CD14-positive monocyte (primary cell): ENCODE measurements at regions not wholly inside any gene's neighbourhood (a gene's known extent, or its start where the extent isn't known, plus 50 kb on each side); places are given as distances from the start of the nearest gene placed in this dataset.
A peak's percentile ranks its signal among the peaks of the same experiment; 100 is the strongest.

ENCODE experiments used
- DNase-seq, 3 donors: peaks; one replicate each; pipeline ENCODE4 v3.0.0-alpha.2; 2011 to 2022
- H2AFZ ChIP-seq: 2 replicates; pipeline ENCODE4 v1.6.0; 2012; ENCODE audit warnings: mild to moderate bottlenecking, low read depth, low read length, inconsistent platforms; ENCODE audit not compliant: insufficient read depth, poor library complexity, severe bottlenecking
- H3K27ac ChIP-seq, 2 donors: 1 replicate in 1 of 2; 2 replicates in 1 of 2; pipeline ENCODE4 v1.5.1; 2012 to 2013; ENCODE audit warnings: low read length in 2 of 2, control low read depth in 1 of 2, inconsistent platforms in 1 of 2, low read depth in 1 of 2, mild to moderate bottlenecking in 1 of 2
- H3K27me3 ChIP-seq, 2 donors: one replicate each; pipeline versions ENCODE4 v1.6.0 to v1.6.1; 2011 to 2013; ENCODE audit warnings: low read length in 2 of 2; ENCODE audit not compliant: control insufficient read depth in 2 of 2, insufficient read depth in 2 of 2
- H3K36me3 ChIP-seq, 2 donors: replicated peaks in 1 of 2; 1 replicate in 1 of 2; 2 replicates in 1 of 2; pipeline versions ENCODE4 v1.5.1 to v1.6.1; 2012 to 2013; ENCODE audit warnings: low read length in 2 of 2, control low read depth in 1 of 2, inconsistent platforms in 1 of 2, mild to moderate bottlenecking in 1 of 2; ENCODE audit not compliant: insufficient read depth in 2 of 2, control insufficient read depth in 1 of 2
- H3K4me1 ChIP-seq, 2 donors: 1 replicate in 1 of 2; 2 replicates in 1 of 2; pipeline versions ENCODE4 v1.5.1 to v1.6.1; 2012 to 2013; ENCODE audit warnings: low read length in 2 of 2, control low read depth in 1 of 2, inconsistent platforms in 1 of 2, mild to moderate bottlenecking in 1 of 2, moderate library complexity in 1 of 2; ENCODE audit not compliant: insufficient read depth in 2 of 2, control insufficient read depth in 1 of 2
- H3K4me2 ChIP-seq: replicated peaks from 2 replicates; pipeline ENCODE3; 2012; ENCODE audit warnings: low read length, moderate library complexity, mild to moderate bottlenecking; ENCODE audit not compliant: poor library complexity, severe bottlenecking; ENCODE audit errors: extremely low read depth
- H3K4me3 ChIP-seq, 3 experiments: fragments of 200-600 bp in 1 of 3; sonication (generic) in 1 of 3; replicated peaks in 1 of 3; 1 replicate in 2 of 3; 2 replicates in 1 of 3; pipeline ENCODE4 v1.5.1; 2011 to 2013; ENCODE audit warnings: low read length in 3 of 3, mild to moderate bottlenecking in 3 of 3, control low read depth in 2 of 3, low read depth in 2 of 3, inconsistent platforms in 1 of 3, moderate library complexity in 1 of 3
- H3K79me2 ChIP-seq: 2 replicates; pipeline ENCODE4 v1.6.0; 2012; ENCODE audit warnings: mild to moderate bottlenecking, control low read depth, inconsistent platforms, low read length, moderate library complexity; ENCODE audit not compliant: insufficient read depth
- H3K9ac ChIP-seq: 2 replicates; pipeline ENCODE4 v1.6.0; 2017; ENCODE audit warnings: low read length, mild to moderate bottlenecking; ENCODE audit not compliant: insufficient read depth, poor library complexity, severe bottlenecking
- H3K9me3 ChIP-seq, 2 donors: replicated peaks in 1 of 2; 1 replicate in 1 of 2; 2 replicates in 1 of 2; pipeline versions ENCODE4 v1.5.1 to v1.6.1; 2012 to 2013; ENCODE audit warnings: low read length in 2 of 2, control low read depth in 1 of 2; ENCODE audit not compliant: control insufficient read depth in 1 of 2, insufficient read depth in 1 of 2
- H4K20me1 ChIP-seq: 2 replicates; pipeline ENCODE4 v1.6.0; 2012; ENCODE audit warnings: mild to moderate bottlenecking, low read length, control low read depth, moderate library complexity; ENCODE audit not compliant: insufficient read depth
- H3K27ac Mint-ChIP-seq, 7 donors: one replicate each; pipeline ENCODE4 v1.8.0; 2020; ENCODE audit warnings: mild to moderate bottlenecking in 7 of 7, mixed read lengths in 7 of 7, moderate library complexity in 6 of 7, inconsistent platforms in 2 of 7
- H3K27me3 Mint-ChIP-seq, 3 donors: one replicate each; pipeline ENCODE4 v1.8.0; 2021 to 2022; ENCODE audit warnings: low read depth in 3 of 3, mild to moderate bottlenecking in 3 of 3, mixed read lengths in 3 of 3, moderate library complexity in 3 of 3, inconsistent platforms in 1 of 3
- H3K36me3 Mint-ChIP-seq, 2 donors: one replicate each; pipeline ENCODE4 v1.8.0; 2020; ENCODE audit warnings: mixed read lengths in 2 of 2, inconsistent platforms in 1 of 2, mild to moderate bottlenecking in 1 of 2
- H3K4me1 Mint-ChIP-seq: one replicate; pipeline ENCODE4 v1.8.0; 2020; ENCODE audit warnings: mild to moderate bottlenecking, mixed read lengths
- H3K4me3 Mint-ChIP-seq, 2 donors: one replicate each; pipeline ENCODE4 v1.8.0; 2020; ENCODE audit warnings: mild to moderate bottlenecking in 2 of 2, mixed read lengths in 2 of 2, moderate library complexity in 1 of 2
- H3K9me3 Mint-ChIP-seq, 7 donors: one replicate each; pipeline ENCODE4 v1.8.0; 2020 to 2022; ENCODE audit warnings: mixed read lengths in 7 of 7, mild to moderate bottlenecking in 6 of 7, moderate library complexity in 6 of 7, inconsistent platforms in 2 of 7
- WGBS: methylation state at CpG from one replicate; pipeline ENCODE4 v1.1.5; 2013; ENCODE audit warnings: missing lambda C conversion rate; ENCODE audit not compliant: insufficient coverage; 5-methylcytosine and 5-hydroxymethylcytosine counted together
- intact Hi-C, 2 donors: fragments of 100-400 bp; cut with micrococcal nuclease; formaldehyde crosslinking; loops; one replicate each; pipeline versions ENCODE4 v1.15.0 to v1.15.1; 2023
- TF ChIP-seq, protein P1 (sequence below): fragments of 200-600 bp; IDR thresholded peaks from one replicate; pipeline ENCODE4 v1.8.0; 2022; ENCODE audit warnings: antibody characterized with exemption, mild to moderate bottlenecking

DNA sequence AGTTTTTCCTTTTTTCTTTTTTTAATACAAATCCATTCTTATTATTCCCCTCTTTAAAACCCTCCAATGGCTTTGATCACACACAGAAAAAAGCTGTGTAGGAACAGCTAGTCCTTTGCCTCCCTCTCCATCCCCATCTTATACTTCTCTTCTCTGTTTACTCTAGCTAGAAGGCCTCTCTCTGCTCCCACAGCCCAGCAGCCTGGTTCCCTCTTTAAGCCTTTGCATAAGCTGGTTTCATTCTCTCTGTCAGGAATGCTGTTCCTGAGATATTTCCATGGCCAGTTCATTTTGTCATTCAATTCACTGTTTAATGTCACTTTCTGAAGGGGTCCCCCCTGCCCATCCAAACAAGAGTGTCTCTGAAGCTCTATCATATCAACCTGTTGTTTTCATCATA, 143.3 kb upstream of the ST6GALNAC5 start:
- H3K9me3 ChIP-seq, result no peaks in the 10 kb centered on the region
- H3K36me3 Mint-ChIP-seq, result no peaks in the 10 kb centered on the region
- no peak for DNase-seq
- H3K79me2 ChIP-seq, result no peaks in the 10 kb centered on the region
- no peak overlapping the region for H3K27ac Mint-ChIP-seq
- no peaks in the 10 kb centered on the region for H3K36me3 ChIP-seq
- peak overlapping the region in 1 of 2 donors; percentile 8 for H3K4me3 Mint-ChIP-seq
- TF ChIP-seq, protein P1, sequence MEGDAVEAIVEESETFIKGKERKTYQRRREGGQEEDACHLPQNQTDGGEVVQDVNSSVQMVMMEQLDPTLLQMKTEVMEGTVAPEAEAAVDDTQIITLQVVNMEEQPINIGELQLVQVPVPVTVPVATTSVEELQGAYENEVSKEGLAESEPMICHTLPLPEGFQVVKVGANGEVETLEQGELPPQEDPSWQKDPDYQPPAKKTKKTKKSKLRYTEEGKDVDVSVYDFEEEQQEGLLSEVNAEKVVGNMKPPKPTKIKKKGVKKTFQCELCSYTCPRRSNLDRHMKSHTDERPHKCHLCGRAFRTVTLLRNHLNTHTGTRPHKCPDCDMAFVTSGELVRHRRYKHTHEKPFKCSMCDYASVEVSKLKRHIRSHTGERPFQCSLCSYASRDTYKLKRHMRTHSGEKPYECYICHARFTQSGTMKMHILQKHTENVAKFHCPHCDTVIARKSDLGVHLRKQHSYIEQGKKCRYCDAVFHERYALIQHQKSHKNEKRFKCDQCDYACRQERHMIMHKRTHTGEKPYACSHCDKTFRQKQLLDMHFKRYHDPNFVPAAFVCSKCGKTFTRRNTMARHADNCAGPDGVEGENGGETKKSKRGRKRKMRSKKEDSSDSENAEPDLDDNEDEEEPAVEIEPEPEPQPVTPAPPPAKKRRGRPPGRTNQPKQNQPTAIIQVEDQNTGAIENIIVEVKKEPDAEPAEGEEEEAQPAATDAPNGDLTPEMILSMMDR, result no peak
- H3K4me1 Mint-ChIP-seq, result no peaks in the 10 kb centered on the region
- H3K4me3 ChIP-seq, result no peak overlapping the region
- no peaks in the 10 kb centered on the region for H3K4me1 ChIP-seq
- peaks cover 0 to 3% (median 2%) of the 10 kb centered on the region in 3 donors for H3K27me3 Mint-ChIP-seq
- peaks cover 0 to 3% (median 0%) of the 10 kb centered on the region in 7 donors for H3K9me3 Mint-ChIP-seq
- no peaks in the 10 kb centered on the region for H3K27me3 ChIP-seq
- H3K4me2 ChIP-seq, result no peak overlapping the region
- intact Hi-C loops, result no loop called here
- H4K20me1 ChIP-seq, result no peaks in the 10 kb centered on the region
- H2AFZ ChIP-seq, result no peak overlapping the region
- no peak overlapping the region for H3K27ac ChIP-seq
- H3K9ac ChIP-seq, result no peak overlapping the region

DNA sequence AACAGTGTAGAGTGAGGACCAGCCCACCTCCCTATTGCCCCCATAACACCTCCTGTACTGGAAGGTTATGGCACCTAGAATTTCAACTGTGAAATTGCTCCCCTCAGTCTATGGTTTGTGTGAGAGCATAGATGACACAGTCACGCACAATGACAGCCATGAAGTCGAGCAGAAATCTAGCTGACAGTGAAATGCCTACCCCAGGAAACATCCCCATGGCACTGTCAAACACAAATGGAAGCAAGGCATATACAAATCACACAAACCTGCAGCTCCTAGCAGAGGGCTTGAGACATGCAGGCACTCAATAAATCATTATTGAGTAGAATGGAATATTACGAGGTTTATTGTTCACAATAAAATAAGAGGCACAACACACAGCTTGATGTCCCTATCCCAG, 142.5 kb upstream of the ST6GALNAC5 start:
- H3K36me3 ChIP-seq, result no peaks in the 10 kb centered on the region
- no peak overlapping the region for H3K9ac ChIP-seq
- H3K4me2 ChIP-seq, result no peak overlapping the region
- H3K27ac ChIP-seq, result no peak overlapping the region
- H3K27me3 ChIP-seq, result no peaks in the 10 kb centered on the region
- no peaks in the 10 kb centered on the region for H3K9me3 ChIP-seq
- H3K36me3 Mint-ChIP-seq, result no peaks in the 10 kb centered on the region
- intact Hi-C loops, result no loop called here
- H3K4me3 Mint-ChIP-seq, result no peak overlapping the region
- no peaks in the 10 kb centered on the region for H3K4me1 ChIP-seq
- no peaks in the 10 kb centered on the region for H4K20me1 ChIP-seq
- H3K9me3 Mint-ChIP-seq, result peaks cover 0 to 3% (median 0%) of the 10 kb centered on the region in 7 donors
- no peak overlapping the region for H3K27ac Mint-ChIP-seq
- H3K27me3 Mint-ChIP-seq, result peaks cover 0 to 3% (median 2%) of the 10 kb centered on the region in 3 donors
- no peak overlapping the region for H3K4me3 ChIP-seq
- no peaks in the 10 kb centered on the region for H3K4me1 Mint-ChIP-seq
- H3K79me2 ChIP-seq, result no peaks in the 10 kb centered on the region
- no CpG with 5 or more reads among the region's 3 CpGs for WGBS
- no peak for DNase-seq
- no peak overlapping the region for H2AFZ ChIP-seq
- TF ChIP-seq, protein P1, result no peak
